GM21825 (cell line): ENCODE measurements at regions not wholly inside any gene's neighbourhood (a gene's known extent, or its start where the extent isn't known, plus 50 kb on each side); places are given as distances from the start of the nearest gene placed in this dataset.
"Not testable (repeated sequence)": the region's sequence is repeated elsewhere in the genome, so short reads cannot be mapped to it uniquely, and the experiment has no call there.

ENCODE experiments used
- ATAC-seq: cut with Tn5 transposase; IDR thresholded peaks from one replicate; pipeline ENCODE4 v1.9.1; 2021; ENCODE audit warnings: mild to moderate bottlenecking, moderate library complexity; ENCODE audit not compliant: unreplicated experiment

DNA sequence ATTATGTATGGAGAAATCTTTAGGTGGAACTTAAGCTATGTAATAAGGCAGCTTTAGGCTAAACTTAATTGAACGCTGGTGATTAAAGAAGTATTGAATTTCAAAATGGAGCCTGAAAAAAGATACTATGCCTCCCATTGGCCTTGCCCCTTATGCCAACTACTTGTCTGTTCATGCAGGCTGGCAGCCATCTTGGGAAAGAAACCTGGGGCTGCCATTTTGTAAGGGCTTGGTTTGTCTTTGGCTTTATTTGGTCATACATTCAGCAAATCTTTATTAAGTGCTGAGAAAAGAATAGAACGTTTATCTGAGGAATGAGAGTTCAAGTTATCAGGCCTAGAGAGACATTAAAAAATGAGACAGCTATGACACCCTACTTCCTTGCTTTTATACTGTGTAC is 231.3 kb downstream of the KCNE4 start:
- ATAC-seq, result no peak

DNA sequence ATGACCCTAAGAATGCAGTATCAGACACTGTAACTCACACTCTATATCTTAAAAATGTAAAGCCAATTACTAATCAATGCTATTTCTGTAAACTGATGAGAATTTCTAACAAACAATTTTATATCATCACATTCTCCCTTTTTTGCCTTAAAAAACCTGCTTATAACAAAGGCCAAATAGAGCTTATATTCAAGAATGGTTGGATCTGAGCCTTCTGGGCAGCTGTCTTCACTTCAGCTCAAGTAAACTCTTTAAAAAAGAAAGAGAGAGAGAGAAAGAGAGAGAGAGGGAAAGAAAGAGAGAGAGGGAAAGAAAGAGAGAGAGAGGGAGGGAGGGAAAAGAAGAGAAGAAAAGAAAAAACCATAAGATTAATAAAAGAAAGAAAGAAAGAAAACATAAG is 231.8 kb downstream of the KCNE4 start:
- no peak for ATAC-seq

DNA sequence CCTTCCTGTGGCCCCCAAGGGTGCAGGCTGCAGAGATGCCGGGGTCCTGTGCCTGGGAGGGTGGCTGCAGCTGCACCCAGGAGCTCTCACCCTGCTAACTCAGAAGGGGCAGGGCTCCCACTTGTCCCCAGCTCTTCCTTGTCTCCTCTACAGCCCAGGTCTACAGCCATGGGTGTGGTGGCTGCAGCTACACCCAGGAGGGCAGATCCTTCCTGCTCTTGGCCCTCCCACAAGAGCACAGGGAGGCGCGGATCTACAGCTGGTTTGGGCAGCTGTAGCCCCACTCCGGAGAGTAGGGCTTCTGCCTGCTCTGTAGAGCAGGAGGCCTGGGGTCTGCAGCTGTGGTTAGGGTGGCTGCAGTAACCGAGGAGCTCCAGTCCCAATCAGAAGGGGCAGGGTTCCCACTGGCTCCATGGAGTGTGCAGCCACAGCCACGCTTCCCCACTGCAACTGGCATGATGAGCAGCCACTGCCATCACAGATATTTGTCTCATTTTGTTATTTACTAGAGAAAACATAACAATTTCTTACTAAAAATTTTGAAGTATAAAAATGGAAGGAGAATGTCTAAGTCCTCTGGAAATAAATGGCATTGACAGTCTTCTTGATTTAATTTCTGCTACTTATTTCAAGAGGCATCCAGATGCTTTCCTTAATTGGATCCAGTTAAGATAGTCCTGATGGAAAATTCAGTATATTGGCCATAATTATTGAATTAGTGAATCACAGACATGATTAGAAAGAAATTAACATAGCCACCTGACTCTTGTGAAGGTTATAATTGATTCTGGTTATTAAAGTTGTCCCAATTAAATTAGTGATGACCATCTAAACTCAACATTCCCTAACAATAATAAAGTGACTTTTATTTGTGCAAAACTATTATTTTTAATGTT is 233.6 kb downstream of the KCNE4 start:
- ATAC-seq, result no peak

DNA sequence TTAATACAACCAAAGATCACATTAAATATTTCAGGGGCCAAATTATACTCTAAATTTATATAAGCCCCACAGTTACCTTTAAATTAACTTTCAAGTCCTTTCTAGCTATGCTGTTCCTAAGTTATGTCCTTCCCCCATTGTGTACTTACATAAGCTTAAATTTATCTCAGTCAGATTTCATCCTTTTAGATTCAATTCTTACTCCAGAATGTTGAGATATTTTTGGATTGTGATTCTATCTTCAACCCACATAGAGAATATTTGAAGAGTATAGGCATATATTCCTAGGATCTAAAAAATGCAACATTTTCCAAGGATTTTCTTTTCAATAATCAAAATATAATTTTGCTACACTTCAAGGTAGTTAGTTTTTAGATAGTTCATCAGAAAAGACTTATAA is 242.8 kb downstream of the KCNE4 start:
- ATAC-seq, result no peak

DNA sequence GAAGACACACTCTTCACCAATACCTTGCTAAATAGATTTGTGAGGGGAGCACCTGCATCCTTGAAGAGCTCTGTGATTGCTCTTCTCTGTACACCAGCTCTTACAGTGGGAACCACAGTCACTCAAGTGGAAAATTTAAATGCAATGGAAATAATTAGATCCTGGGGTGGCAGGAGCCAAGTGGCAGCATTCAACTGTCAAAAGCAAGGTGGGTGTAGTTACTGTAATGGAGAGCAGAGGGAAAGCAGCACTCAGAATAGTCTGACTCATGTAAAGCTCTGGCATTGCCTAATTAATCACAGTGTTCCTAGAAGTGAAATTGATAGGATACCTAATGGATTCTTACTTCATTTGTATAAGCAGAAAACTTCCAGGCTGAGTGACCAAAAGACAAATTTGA is 245.8 kb downstream of the KCNE4 start:
- no peak for ATAC-seq

DNA sequence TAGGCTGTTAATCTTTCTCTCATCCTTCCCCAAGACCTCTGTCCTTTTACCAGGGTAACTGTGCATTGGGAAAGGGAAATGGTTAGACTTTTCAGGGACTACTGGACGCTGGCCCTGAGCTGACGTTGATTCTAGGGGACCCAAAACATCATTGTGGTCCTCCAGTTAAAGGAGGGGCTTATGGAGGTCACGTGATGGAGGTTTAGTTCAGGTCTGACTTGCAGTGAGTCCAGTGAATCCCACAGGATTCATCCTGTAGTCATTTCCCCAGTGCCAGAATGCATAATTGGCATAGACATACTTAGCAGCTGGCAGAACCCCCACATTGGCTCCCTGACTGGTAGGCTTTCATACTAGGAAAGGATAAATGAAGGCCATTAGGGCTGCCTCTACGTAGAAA is 246.3 kb downstream of the KCNE4 start:
- ATAC-seq, result not testable (repeated sequence)

DNA sequence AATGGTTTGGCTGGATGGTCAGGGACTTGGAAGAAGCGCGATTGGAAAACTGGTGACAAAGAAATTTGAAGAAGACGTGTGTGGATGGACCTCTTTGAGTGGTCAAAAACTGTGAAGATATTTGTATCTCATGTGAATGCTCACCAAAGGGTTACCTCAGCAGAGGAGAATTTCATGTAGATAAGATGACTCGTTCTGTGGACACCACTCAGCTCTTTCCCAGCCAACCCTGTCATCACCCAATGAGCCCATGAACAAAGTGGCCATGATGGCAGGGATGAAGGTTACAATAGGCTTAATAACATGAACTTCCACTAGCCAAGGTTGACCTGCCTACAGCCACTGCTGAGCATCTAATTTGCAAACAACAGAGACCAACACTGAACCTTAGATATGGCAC is 248.3 kb downstream of the KCNE4 start:
- ATAC-seq, result no peak

DNA sequence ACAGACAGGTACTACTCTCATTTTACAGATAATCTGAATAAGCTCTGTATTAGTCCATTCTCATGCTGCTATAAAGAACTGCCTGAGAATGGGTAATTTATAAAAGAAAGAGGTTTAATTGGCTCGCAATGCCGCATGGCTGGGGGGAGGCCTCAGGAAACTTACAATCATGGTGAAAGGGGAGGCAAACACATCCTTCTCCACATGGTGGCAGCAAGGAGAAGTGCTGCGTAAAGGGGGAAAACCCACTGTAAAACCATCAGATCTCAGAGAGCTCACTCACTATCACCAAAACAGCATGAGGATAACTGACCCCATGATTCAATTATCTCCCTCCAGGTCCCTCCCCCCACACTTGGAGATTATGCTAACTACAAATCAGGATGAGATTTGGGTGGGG is 254.4 kb downstream of the KCNE4 start:
- ATAC-seq, result peak; percentile 63

DNA sequence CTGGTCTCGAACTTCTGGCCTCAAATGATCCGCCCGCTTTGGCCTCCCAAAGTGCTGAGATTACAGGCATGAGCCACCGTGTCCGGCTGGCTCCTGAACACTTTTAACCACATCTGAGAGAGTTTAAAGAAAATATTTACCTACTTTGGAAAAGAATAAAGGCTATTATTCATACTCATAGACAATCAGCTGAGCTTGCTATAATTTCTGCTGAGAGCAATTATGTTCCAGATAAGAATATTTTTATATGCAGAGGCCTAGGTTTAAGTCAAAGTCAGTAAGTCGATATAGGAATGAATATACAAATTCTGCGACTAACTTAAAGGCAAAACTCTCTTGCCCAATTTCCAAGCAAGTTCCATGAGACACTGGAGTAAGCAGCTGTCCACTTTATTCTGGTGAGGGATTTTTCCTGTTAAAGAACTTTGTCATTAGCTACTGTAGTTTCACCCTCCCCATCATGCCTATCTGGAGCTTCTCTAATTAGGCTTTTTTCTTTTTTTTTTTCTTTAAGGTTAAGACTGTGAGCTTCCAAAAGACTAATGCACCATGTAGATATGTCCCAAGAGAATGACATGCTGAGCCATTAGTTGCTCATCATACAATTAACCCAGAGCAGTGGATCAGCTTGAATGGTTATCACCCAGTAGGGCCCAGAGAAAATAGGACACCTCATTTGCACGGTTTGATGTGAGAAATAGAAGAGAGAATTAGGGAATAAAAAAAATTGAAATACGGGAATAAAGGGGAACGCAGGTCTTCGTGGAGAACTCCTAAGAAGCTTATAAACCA is 260.1 kb downstream of the KCNE4 start:
- no peak for ATAC-seq

DNA sequence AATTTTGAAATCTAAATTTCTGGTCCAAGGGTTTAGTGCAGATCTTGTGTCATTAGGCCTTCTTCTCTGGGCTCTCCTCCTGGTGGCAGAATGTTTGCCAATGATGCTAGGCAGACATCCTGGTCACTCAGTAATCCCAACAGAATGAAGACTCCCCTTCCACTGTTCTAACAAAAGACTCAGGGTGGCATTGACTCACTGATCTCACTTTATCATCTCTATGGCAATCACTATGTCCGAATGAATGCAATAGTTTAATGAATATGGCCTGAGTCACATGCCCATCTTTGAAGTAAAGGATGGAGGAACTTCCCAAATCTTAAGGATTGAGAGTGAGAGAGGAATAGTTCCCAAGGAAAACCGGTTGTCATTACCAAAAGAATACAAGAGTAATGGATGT is 261.1 kb downstream of the KCNE4 start:
- ATAC-seq, result no peak

DNA sequence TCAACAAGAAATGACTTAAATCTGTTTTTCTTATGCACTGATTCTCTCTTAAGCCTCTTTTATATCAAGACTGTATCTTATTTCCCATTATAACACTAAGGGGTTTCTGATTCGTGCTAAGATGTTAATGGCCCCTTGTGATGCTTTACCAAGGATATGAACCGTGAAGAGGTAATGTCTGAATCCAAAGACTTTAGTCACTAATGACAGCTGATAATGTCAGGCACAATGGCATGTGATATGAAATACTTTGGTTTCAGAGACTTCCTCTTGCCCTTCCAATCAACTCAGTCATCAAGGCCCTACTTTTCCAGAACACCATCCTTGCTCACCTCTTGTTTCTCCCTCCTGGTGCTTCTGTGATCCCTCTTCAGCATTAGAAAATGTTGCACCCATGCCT is 262.8 kb downstream of the KCNE4 start:
- no peak for ATAC-seq

DNA sequence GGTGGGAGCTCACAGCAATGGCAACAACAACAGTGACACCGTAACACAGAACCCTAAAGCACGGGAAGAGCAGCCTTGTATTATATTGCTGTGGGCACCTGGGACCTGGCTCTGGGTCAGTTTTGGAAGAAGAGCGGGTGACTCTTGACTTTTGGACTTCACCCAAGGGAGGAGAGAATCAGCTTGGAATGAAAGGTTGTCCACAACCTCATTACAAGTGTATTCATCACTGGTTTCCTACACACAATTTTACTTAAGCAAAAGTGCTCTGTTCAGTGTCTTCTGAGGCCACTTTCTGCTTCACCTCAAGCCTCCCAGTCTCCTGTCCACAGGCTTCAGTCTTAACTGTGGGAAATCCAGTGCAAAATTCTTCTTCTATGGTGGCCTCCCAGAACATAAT is 263.8 kb downstream of the KCNE4 start:
- no peak for ATAC-seq

DNA sequence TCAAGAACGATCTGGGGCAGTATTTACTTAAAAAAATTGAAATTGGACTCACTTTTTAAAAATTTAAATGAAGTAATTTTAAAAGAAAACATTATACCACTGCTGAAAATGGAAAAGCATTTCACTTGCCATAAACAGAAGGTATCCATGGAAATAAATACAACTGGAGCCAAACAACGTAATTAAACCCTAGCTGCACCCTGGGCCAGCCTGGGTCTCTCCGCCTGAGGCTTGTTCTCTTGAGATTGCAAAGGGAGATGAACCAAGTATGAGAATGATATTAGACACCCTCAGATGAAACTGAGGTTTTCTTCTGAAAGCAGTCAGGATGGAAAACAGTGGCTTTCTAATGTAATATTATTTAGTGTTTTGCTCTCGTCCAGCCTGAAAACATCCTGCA is 264.4 kb downstream of the KCNE4 start:
- no peak for ATAC-seq

DNA sequence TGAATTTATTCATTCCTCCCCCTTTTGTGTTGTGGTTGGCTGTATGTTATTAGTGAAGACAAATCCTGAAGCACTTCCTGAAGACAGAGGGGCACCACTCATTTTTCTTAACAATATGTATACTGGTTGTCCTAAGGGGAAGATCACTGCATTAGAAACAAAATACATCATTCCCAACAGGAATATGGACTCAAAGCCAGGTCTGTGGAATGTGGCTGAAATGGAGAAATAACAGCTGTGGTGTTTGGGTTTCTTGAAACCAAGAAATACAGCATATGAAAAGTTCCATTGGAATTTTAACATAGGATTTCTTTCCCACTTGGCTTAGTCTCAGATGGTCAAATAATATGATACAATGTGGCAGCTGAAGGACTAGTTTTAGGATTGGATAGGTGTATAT is 267.6 kb downstream of the KCNE4 start:
- ATAC-seq, result no peak

DNA sequence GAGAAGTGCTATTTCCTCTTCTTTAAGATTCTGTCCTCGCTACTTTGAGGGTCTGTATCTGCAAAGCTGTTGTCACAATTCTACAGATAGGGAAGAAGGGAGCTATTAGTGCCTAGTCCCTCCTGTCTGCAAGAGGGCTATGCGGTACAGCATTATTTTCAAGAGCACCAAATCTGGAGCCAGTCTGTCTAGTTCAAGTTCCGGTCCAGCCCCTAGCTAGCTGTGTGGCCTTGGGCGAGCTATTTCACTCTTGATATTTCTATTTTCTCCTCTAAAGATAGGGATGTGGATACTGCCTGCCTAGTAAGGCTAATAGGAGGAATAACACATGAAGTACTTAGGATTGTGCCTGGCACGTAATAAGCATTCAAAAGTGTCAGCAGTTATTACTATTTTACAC is 272.4 kb downstream of the KCNE4 start:
- no peak for ATAC-seq

DNA sequence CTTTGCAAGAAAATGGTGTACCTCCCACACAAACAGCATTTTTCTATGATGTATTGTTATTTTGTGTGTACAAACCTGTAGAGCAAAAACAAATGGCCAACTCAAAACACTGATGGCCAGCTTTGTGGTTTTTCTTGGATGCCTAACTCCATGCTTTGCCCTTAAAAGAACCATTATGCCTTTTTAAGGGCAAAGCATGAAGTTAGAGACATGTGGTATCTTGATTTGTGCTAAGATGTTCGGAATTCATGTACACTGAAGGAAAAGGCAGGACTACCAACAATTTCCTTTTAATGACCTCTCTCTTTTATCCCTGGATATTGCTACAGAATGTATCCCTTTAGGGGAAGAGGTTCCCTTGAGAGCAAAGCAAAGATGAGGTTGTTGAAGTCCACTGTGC is 273.6 kb downstream of the SCG2 start:
- ATAC-seq, result no peak

DNA sequence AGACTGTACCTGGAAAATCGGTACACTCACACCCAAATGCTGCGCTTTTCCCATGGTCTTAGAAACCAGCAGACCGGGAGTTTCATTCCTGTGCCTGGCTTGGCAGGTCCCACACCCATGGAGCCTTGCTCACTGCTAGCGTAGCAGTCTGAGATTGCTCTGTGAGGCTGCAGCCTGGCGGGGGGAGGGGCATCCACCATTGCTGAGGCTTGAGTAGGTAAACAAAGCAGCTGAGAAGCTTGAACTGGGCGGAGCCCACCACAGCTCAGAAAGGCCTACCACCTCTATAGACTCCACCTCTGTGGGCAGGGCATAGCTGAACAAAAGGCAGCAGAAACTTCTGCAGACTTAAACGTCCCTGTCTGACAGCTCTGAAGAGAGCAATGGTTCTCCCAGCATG is 271.4 kb downstream of the SCG2 start:
- ATAC-seq, result not testable (repeated sequence)

DNA sequence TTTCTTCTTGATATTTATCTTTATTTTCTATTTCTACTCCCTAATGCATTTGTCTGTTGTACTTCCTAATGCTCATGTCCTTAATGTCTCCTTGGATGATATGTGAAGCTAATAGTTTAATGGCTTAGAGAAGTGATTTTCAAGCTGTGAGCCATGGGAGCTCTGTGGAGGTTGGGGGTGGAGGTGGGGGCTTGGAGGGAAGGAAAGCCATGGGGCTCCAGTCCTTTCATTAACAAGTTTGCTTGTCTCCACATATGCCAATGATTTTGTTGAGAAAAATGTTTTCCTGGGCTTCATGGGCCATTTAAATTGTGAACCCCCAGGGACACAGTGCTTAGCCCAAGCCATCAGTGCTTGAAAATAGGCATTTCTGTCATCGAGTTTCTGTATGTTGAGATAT is 264.1 kb downstream of the SCG2 start:
- no peak for ATAC-seq

DNA sequence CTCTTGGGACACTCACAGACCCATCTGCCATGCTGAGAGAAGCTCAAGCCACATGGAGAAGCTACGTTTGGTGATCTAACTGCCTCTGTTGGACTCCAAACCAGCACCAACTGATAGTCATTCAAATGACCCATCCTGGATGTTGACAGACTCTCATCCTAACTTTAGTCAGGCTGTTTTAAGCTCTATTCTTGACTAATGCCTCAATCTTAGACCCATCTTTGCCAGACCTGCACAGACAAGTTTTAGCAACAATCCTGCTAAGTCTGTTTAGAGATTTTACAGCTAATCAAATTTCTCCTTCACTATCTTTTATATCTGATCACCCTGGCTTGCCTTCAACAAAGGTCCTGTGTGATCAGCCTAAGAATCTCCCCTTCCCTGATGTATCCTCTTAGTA is 245.1 kb downstream of the SCG2 start:
- no peak for ATAC-seq

DNA sequence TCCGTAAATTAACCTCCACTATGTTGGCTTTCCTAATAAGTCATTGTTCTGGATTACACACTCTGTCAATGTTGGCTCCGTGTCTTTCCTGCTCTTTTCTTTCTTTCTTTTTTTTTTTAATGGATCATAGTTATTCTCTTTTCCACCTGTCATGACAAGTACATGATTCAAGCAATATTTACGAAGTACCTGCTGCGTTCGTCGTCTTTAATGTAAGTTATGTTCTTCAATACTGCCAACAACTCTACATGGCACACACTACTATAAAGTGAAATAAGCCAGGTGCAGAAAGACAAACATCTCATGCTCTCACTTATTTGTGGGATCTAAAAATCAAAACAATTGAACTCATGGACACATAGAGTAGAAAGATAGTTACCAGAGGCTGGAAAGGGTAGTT is 239.1 kb downstream of the SCG2 start:
- no peak for ATAC-seq

DNA sequence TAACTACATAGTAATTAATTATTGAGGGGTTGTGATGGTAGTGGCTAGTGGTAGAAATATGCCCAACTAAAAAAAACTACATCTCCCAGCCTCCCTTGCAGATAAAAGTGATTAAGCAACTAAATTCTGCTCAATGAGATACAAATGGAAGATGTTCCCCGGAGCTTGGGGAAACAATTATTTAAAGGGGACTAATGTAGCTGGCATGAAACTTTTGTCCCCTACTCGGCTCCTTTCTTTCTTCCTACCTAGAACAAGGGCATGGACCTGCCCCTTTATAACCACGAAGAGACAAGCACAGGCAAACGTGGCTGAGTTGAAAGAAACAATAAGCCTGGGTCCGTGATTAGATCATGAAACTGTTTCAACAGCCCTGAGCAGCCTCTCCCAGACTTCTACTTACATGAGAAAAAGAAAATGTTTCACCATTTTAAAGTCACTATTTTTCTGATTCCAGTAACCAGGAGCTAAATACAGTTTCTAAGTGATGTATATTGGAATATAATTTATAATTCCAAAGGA is 236.9 kb downstream of the SCG2 start:
- ATAC-seq, result no peak

DNA sequence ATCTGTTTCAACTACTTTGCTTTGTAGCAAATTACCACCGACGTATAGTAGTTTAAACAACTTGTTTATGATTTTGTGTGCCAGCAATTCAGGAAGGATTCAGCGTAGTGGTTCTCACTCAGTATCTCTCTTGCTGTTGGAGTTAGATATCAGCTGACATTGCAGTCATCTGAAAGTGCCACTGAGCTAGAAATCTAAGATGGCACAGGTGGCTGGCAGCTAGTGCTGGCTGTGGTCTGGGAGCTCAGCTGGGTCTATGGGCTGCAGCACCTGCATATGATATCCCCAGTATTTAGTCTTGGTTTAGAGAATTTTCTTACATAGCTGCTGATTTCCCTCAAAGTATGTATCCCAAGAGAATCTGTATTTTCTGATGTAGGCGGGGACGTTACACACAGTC is 235.6 kb downstream of the SCG2 start:
- no peak for ATAC-seq
